SU-DHL-6 (cell line): ENCODE measurements at regions not wholly inside any gene's neighbourhood (a gene's known extent, or its start where the extent isn't known, plus 50 kb on each side); places are given as distances from the start of the nearest gene placed in this dataset.

ENCODE experiments used
- H2AFZ ChIP-seq: fragments of 200-600 bp; sonication (generic); 2 replicates; pipeline ENCODE4 v1.6.1; 2014; ENCODE audit warnings: low read depth, mild to moderate bottlenecking, moderate library complexity, mixed read lengths, antibody characterized with exemption, low read length; ENCODE audit not compliant: severe bottlenecking
- H3F3A ChIP-seq: fragments of 200-600 bp; shearing (Covaris generic); 2 replicates; pipeline ENCODE4 v1.6.0; 2016; ENCODE audit warnings: antibody characterized with exemption, mild to moderate bottlenecking; ENCODE audit not compliant: insufficient read depth
- H3K27ac ChIP-seq: fragments of 200-600 bp; sonication (generic); 2 replicates; pipeline ENCODE4 v1.5.1; 2016; ENCODE audit warnings: low read depth, mild to moderate bottlenecking, low read length, moderate library complexity, mixed read lengths
- H3K27me3 ChIP-seq: fragments of 200-600 bp; sonication (generic), shearing (Covaris generic); 2 replicates; pipeline ENCODE4 v1.6.0; 2014; ENCODE audit warnings: mild to moderate bottlenecking, low read length
- H3K36me3 ChIP-seq: fragments of 200-600 bp; sonication (generic); 2 replicates; pipeline ENCODE4 v1.6.1; 2014; ENCODE audit warnings: mild to moderate bottlenecking, low read length, mixed read lengths
- H3K4me2 ChIP-seq: fragments of 300-600, 200-600 bp; shearing (Covaris generic), sonication (generic); 2 replicates; pipeline ENCODE4 v1.6.0; 2014; ENCODE audit warnings: low read length, low read depth, mild to moderate bottlenecking; ENCODE audit not compliant: poor library complexity, severe bottlenecking
- H3K4me3 ChIP-seq: fragments of 200-600 bp; sonication (generic); 2 replicates; pipeline ENCODE4 v1.5.1; 2014; ENCODE audit warnings: antibody characterized with exemption, low read length, mild to moderate bottlenecking, mixed read lengths; ENCODE audit not compliant: insufficient read depth, poor library complexity, severe bottlenecking
- H3K79me2 ChIP-seq: fragments of 200-600 bp; sonication (generic); 2 replicates; pipeline ENCODE4 v1.6.1; 2014; ENCODE audit warnings: mild to moderate bottlenecking, low read length, moderate library complexity; ENCODE audit not compliant: insufficient read depth
- H3K9ac ChIP-seq: fragments of 200-600 bp; sonication (generic); 2 replicates; pipeline ENCODE4 v1.7.0; 2014; ENCODE audit warnings: mild to moderate bottlenecking, low read length
- H3K9me2 ChIP-seq: fragments of 200-600 bp; sonication (generic); replicated peaks from 2 replicates; pipeline ENCODE4 v1.6.1; 2014; ENCODE audit warnings: low read length; ENCODE audit not compliant: insufficient read depth
- H3K9me3 ChIP-seq: fragments of 200-600 bp; sonication (generic); 2 replicates; pipeline ENCODE4 v1.6.1; 2014; ENCODE audit warnings: low read length, mixed read lengths; ENCODE audit not compliant: insufficient read depth
- H4K20me1 ChIP-seq: fragments of 200-600 bp; sonication (generic); 2 replicates; pipeline ENCODE4 v1.6.1; 2014; ENCODE audit warnings: low read depth, mild to moderate bottlenecking, antibody characterized with exemption, low read length, moderate library complexity, mixed read lengths
- EZH2phosphoT487 ChIP-seq: fragments of 200-600 bp; sonication (generic), shearing (Covaris generic); conservative IDR thresholded peaks from 2 replicates; pipeline ENCODE4 v1.6.1; 2018; ENCODE audit warnings: mild to moderate bottlenecking, antibody characterized with exemption, low read length, moderate library complexity, mixed read lengths
- TF ChIP-seq, protein P1 (sequence below): fragments of 200-600 bp; sonication (generic); IDR thresholded peaks from one replicate; pipeline ENCODE4 v1.5.1; 2017; ENCODE audit warnings: antibody characterized with exemption, mild to moderate bottlenecking, low read length, moderate library complexity; ENCODE audit not compliant: insufficient read depth, poor library complexity, severe bottlenecking

DNA sequence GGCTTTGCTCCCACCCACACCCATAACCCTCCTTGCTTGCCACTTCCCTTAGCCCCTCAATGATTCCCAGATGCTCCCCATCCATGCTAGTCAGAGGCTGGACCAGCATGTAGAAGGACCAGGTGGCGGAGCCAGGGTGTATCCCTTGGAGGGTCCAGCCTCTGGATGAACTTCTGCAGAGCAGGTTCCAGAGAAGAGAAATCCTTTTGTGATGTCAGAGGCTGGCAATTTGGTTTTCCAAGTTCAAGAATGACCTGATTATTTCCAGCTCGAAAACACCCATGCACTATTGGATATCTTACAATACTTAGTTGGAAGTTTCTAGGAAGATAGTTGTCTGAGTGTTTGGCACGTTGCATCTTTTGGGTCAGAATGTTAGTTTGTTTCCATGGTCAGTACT, 168.3 kb upstream of the RPS6KA3 start:
- Histone ChIP-seq H3F3A (no peaks in the 10 kb centered on the region), H3K79me2 (no peaks in the 10 kb centered on the region), H2AFZ (no peak overlapping the region), H3K4me2 (no peak overlapping the region), H3K36me3 (no peaks in the 10 kb centered on the region), H3K9ac (no peak overlapping the region), H3K9me3 (no peaks in the 10 kb centered on the region), H4K20me1 (no peaks in the 10 kb centered on the region), H3K27me3 (no peaks in the 10 kb centered on the region), H3K27ac (no peak overlapping the region), H3K4me3 (no peak overlapping the region), H3K9me2 (no peaks in the 10 kb centered on the region)
- no peak for TF ChIP-seq EZH2phosphoT487
- TF ChIP-seq, protein P1, sequence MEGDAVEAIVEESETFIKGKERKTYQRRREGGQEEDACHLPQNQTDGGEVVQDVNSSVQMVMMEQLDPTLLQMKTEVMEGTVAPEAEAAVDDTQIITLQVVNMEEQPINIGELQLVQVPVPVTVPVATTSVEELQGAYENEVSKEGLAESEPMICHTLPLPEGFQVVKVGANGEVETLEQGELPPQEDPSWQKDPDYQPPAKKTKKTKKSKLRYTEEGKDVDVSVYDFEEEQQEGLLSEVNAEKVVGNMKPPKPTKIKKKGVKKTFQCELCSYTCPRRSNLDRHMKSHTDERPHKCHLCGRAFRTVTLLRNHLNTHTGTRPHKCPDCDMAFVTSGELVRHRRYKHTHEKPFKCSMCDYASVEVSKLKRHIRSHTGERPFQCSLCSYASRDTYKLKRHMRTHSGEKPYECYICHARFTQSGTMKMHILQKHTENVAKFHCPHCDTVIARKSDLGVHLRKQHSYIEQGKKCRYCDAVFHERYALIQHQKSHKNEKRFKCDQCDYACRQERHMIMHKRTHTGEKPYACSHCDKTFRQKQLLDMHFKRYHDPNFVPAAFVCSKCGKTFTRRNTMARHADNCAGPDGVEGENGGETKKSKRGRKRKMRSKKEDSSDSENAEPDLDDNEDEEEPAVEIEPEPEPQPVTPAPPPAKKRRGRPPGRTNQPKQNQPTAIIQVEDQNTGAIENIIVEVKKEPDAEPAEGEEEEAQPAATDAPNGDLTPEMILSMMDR: no peak

DNA sequence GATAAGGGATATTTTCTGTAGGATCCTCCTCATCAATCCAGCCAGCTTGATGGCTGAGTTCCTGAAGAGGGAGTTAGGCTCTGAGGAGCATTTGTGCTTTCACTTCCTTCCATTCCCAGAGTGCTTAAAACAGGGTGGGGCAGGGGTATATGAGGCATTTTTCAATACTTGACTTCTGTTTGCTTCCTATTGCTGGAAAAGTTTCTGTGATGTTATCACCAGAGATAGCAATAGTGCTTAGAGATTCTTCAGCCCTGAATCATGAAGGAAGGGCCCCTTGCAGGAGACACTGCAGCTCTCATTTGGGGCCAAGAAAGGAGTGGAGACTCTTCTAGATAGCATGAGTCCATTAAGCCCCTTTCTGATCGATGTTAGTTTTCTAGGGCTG, 166.7 kb upstream of the RPS6KA3 start:
- TF ChIP-seq, protein P1: no peak
- no peak for TF ChIP-seq EZH2phosphoT487
- no peaks in the 10 kb centered on the region for H3K27me3 ChIP-seq
- H3K27ac ChIP-seq: no peak overlapping the region
- H4K20me1 ChIP-seq: no peaks in the 10 kb centered on the region
- H3K4me3 ChIP-seq: no peak overlapping the region
- H3K36me3 ChIP-seq: no peaks in the 10 kb centered on the region
- no peak overlapping the region for H2AFZ ChIP-seq
- no peaks in the 10 kb centered on the region for H3K79me2 ChIP-seq
- H3F3A ChIP-seq: no peaks in the 10 kb centered on the region
- no peak overlapping the region for H3K9ac ChIP-seq
- H3K4me2 ChIP-seq: no peak overlapping the region
- H3K9me2 ChIP-seq: no peaks in the 10 kb centered on the region
- no peaks in the 10 kb centered on the region for H3K9me3 ChIP-seq

DNA sequence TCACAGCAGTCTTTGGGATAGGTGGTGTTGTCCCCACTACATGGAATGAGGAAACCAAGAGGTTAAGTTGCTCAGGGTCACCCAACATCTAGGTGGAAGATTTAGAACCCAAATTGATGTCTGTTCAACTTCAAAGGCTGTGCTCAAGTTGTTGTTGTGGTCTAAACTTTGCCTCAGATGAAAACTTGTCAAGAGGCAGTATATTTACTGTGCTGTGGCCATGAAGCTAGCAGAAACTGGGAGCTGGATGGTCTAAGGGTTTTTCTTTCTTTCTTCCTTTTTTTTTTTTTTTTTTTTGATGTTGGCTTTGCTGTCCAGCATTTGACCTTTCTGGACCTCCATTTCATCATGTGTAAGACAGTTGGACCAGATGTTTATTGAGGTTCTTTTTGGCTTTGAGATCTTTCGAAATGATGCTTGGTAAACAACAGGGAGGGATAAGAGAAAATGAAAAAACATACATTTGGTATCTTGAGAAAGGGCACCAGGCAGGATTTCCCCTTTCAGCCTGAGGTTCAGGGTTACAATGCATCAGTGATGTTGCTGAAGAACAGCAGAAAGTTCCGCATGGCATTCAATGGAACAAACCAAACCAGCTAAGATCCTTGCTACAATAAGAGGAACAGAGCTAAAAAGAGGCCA, 166.2 kb upstream of the RPS6KA3 start:
- no peaks in the 10 kb centered on the region for H3K27me3 ChIP-seq
- H2AFZ ChIP-seq: no peak overlapping the region
- H3K4me2 ChIP-seq: no peak overlapping the region
- no peaks in the 10 kb centered on the region for H3K9me2 ChIP-seq
- H3K36me3 ChIP-seq: no peaks in the 10 kb centered on the region
- TF ChIP-seq EZH2phosphoT487: no peak
- TF ChIP-seq, protein P1: no peak
- H3F3A ChIP-seq: no peaks in the 10 kb centered on the region
- H4K20me1 ChIP-seq: no peaks in the 10 kb centered on the region
- no peaks in the 10 kb centered on the region for H3K9me3 ChIP-seq
- no peak overlapping the region for H3K4me3 ChIP-seq
- H3K27ac ChIP-seq: no peak overlapping the region
- H3K9ac ChIP-seq: no peak overlapping the region
- no peaks in the 10 kb centered on the region for H3K79me2 ChIP-seq
